GM19239 (cell line): ENCODE measurements at regions not wholly inside any gene's neighbourhood (a gene's known extent, or its start where the extent isn't known, plus 50 kb on each side); places are given as distances from the start of the nearest gene placed in this dataset.

Experiments
- DNase-seq: peaks from one replicate; pipeline ENCODE4 v3.0.0; 2011; ENCODE audit warnings: low spot score; ENCODE audit not compliant: insufficient read length
- FAIRE-seq: peaks from 2 replicates; lab custom pipeline; 2011; peaks lifted over from hg19 to GRCh38; lab: Jason Lieb, UNC

- FAIRE-seq (no peak), DNase-seq (no peak)
Measured at GRCh38 chr20:39452583-39453340, 490.6 kb downstream of the DHX35 start.

GRCh38 chr20:39451386-39451785 is 489.2 kb downstream of the DHX35 start:
- FAIRE-seq (no peak), DNase-seq (no peak)

- no peak for FAIRE-seq
- no peak for DNase-seq
Measured at GRCh38 chr20:39446397-39446796, 484.3 kb downstream of the DHX35 start.

GRCh38 chr20:39445095-39445494 is 483.0 kb downstream of the DHX35 start:
- no peak for FAIRE-seq
- no peak for DNase-seq

GRCh38 chr20:39433466-39433865 is 471.3 kb downstream of the DHX35 start:
- DNase-seq (no peak), FAIRE-seq (no peak)

- no peak for DNase-seq
- FAIRE-seq = no peak
Measured at GRCh38 chr20:39431091-39431880, 469.1 kb downstream of the DHX35 start.

- no peak for FAIRE-seq
Measured at GRCh38 chr20:39429726-39430125, 467.6 kb downstream of the DHX35 start.

GRCh38 chr20:39424962-39425678 is 463.0 kb downstream of the DHX35 start:
- DNase-seq (no peak), FAIRE-seq (no peak)

More at GRCh38 chr20:39429726-39430125, 467.6 kb downstream of the DHX35 start:
- no peak for DNase-seq

GRCh38 chr20:39421571-39422105 is 459.5 kb downstream of the DHX35 start:
- DNase-seq (no peak), FAIRE-seq (no peak)

GRCh38 chr20:39412091-39412490 is 449.9 kb downstream of the DHX35 start:
- FAIRE-seq = no peak
- no peak for DNase-seq

GRCh38 chr20:39399463-39399862 is 437.3 kb downstream of the DHX35 start:
- FAIRE-seq = no peak

GRCh38 chr20:39398656-39399055 is 436.5 kb downstream of the DHX35 start:
- no peak for DNase-seq
- FAIRE-seq = no peak

More at GRCh38 chr20:39399463-39399862, 437.3 kb downstream of the DHX35 start:
- no peak for DNase-seq

GRCh38 chr20:39397646-39398045 is 435.5 kb downstream of the DHX35 start:
- no peak for FAIRE-seq
- DNase-seq = no peak

GRCh38 chr20:39395478-39396291 is 433.5 kb downstream of the DHX35 start:
- FAIRE-seq = no peak
- DNase-seq = no peak

- DNase-seq = no peak
- FAIRE-seq = no peak
Measured at GRCh38 chr20:39394461-39394860, 432.3 kb downstream of the DHX35 start.

GRCh38 chr20:39390186-39390585 is 428.0 kb downstream of the DHX35 start:
- DNase-seq (no peak), FAIRE-seq (no peak)

GRCh38 chr20:39381595-39381994 is 419.5 kb downstream of the DHX35 start:
- no peak for FAIRE-seq
- DNase-seq = no peak

- FAIRE-seq (no peak), DNase-seq (no peak)
Measured at GRCh38 chr20:39378776-39379175, 416.6 kb downstream of the DHX35 start.

- DNase-seq (no peak), FAIRE-seq (no peak)
Measured at GRCh38 chr20:39376788-39377187, 414.6 kb downstream of the DHX35 start.

- DNase-seq (no peak), FAIRE-seq (no peak)
Measured at GRCh38 chr20:39364320-39364719, 402.2 kb downstream of the DHX35 start.
